ENCODE measurements at regions not wholly inside any gene's neighbourhood (a gene's known extent, or its start where the extent isn't known, plus 50 kb on each side); places are given as distances from the start of the nearest gene placed in this dataset.
"Not testable (repeated sequence)": the region's sequence is repeated elsewhere in the genome, so short reads cannot be mapped to it uniquely, and the experiment has no call there.

GRCh38 chr2:57434972-57435371 lies 611.6 kb upstream of the VRK2 start:
- DNase-seq (no peak), ATAC-seq (no peak)
- intact Hi-C loops (cut with DNase I) = no loop called here

GRCh38 chr2:57437077-57437476 lies 609.5 kb upstream of the VRK2 start:
- intact Hi-C loops (cut with DNase I) = no loop called here
- no peak for ATAC-seq
- DNase-seq = no peak

GRCh38 chr2:57440437-57440836 lies 606.2 kb upstream of the VRK2 start:
- intact Hi-C loops (cut with DNase I) = no loop called here
- ATAC-seq (no peak), DNase-seq (no peak)

- DNase-seq (no peak), ATAC-seq (no peak)
- intact Hi-C loops (cut with DNase I) = no loop called here
Measured at GRCh38 chr2:57443086-57443485, 603.5 kb upstream of the VRK2 start.

GRCh38 chr2:57443973-57444521 lies 602.6 kb upstream of the VRK2 start:
- DNase-seq (no peak), ATAC-seq (no peak)
- intact Hi-C loops (cut with DNase I) = no loop called here

GRCh38 chr2:57444752-57445430 lies 601.7 kb upstream of the VRK2 start:
- DNase-seq (no peak), ATAC-seq (no peak)
- intact Hi-C loops (cut with DNase I) = no loop called here

- no peak for DNase-seq
- ATAC-seq = no peak
- intact Hi-C loops (cut with DNase I) = no loop called here
Measured at GRCh38 chr2:57448816-57449215, 597.8 kb upstream of the VRK2 start.

- no peak for DNase-seq
- intact Hi-C loops (cut with DNase I) = no loop called here
- ATAC-seq = no peak
Measured at GRCh38 chr2:57450170-57450569, 596.4 kb upstream of the VRK2 start.

- DNase-seq (no peak), ATAC-seq (no peak)
- intact Hi-C loops (cut with DNase I) = no loop called here
Measured at GRCh38 chr2:57452634-57453033, 594.0 kb upstream of the VRK2 start.

GRCh38 chr2:57453945-57454344 lies 592.7 kb upstream of the VRK2 start:
- intact Hi-C loops (cut with DNase I) = no loop called here
- no peak for DNase-seq
- ATAC-seq = no peak

- no peak for ATAC-seq
Measured at GRCh38 chr2:57460396-57461276, 586.0 kb upstream of the VRK2 start.

GRCh38 chr2:57461624-57462023 lies 585.0 kb upstream of the VRK2 start:
- DNase-seq (no peak), ATAC-seq (no peak)
- intact Hi-C loops (cut with DNase I) = no loop called here

More at GRCh38 chr2:57460396-57461276, 586.0 kb upstream of the VRK2 start:
- no peak for DNase-seq
- intact Hi-C loops (cut with DNase I) = no loop called here

GRCh38 chr2:57465067-57465466 lies 581.5 kb upstream of the VRK2 start:
- intact Hi-C loops (cut with DNase I) = no loop called here
- no peak for DNase-seq
- ATAC-seq = no peak

GRCh38 chr2:57465967-57466366 lies 580.6 kb upstream of the VRK2 start:
- intact Hi-C loops (cut with DNase I) = no loop called here
- DNase-seq (no peak), ATAC-seq (no peak)

GRCh38 chr2:57475391-57475790 lies 571.2 kb upstream of the VRK2 start:
- DNase-seq = no peak
- no peak for ATAC-seq
- intact Hi-C loops (cut with DNase I) = no loop called here

- no peak for ATAC-seq
- intact Hi-C loops (cut with DNase I) = no loop called here
- no peak for DNase-seq
Measured at GRCh38 chr2:57479981-57480380, 566.6 kb upstream of the VRK2 start.

- intact Hi-C loops (cut with DNase I) = no loop called here
- no peak for ATAC-seq
Measured at GRCh38 chr2:57488061-57488460, 558.5 kb upstream of the VRK2 start.

GRCh38 chr2:57490741-57491140 lies 555.9 kb upstream of the VRK2 start:
- intact Hi-C loops (cut with DNase I) = loop anchor here in 1 of 2 donors (10.0 kb wide), 1 partner anchor 1206 kb away; no protein-coding TSS in a partner anchor
- DNase-seq (no peak), ATAC-seq (no peak)

More at GRCh38 chr2:57488061-57488460, 558.5 kb upstream of the VRK2 start:
- DNase-seq = no peak

- DNase-seq = no peak
- intact Hi-C loops (cut with DNase I) = loop anchor here in 1 of 2 donors (10.0 kb wide), 1 partner anchor 1206 kb away; no protein-coding TSS in a partner anchor
- no peak for ATAC-seq
Measured at GRCh38 chr2:57491213-57491612, 555.4 kb upstream of the VRK2 start.

GRCh38 chr2:57493966-57494365 lies 552.6 kb upstream of the VRK2 start:
- ATAC-seq, DNase-seq: not testable (repeated sequence)
- intact Hi-C loops (cut with DNase I) = loop anchor here in 1 of 2 donors (10.0 kb wide), 1 partner anchor 1209 kb away; no protein-coding TSS in a partner anchor

All from left cardiac atrium (tissue), 4 donors.